Globus pallidus (tissue), 1 donor: ENCODE measurements at regions not wholly inside any gene's neighbourhood (a gene's known extent, or its start where the extent isn't known, plus 50 kb on each side); places are given as distances from the start of the nearest gene placed in this dataset.

Experiments used
- DNase-seq: peaks from one replicate; pipeline ENCODE4 v3.0.0-alpha.2; 2015; ENCODE audit warnings: low spot score

DNA sequence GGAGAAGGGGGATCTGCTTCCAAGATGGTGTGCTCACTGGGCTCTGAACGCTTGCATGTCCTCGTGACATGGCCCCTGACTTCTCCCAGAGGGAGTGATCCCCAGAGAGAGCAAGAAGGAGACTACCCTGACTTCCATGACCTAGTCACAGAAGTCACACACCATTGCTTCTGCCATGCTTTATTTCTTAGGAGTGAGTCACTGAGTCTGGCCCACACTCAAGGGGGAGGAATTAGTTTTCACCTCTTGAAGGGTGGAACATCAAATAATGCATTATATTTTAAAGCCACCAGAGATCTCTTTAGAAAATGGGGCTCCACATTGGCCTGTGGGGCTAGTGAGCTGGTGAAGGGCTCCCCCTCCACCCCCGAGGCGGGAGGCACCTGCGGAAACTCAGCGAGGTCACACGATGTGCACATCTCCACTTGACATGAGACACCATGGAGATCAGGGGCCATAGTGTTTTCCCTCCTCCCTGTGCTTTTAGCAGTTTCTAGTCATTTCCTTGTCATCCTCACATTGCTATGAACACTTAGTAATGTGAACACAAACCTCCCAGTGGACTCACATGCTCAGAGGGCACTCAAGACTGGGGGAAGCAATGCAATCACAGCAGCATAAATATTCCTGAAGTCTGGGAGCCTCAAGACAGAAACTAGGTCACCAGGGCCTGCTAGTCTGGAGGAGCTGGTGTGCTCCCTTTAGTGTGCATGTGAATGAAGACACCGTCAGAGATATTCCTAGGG, 87.4 kb upstream of the FZD10 start:
- DNase-seq: no peak

GRCh38 chr12:130075497-130076076, 86.7 kb upstream of the FZD10 start:
- DNase-seq: no peak

DNA sequence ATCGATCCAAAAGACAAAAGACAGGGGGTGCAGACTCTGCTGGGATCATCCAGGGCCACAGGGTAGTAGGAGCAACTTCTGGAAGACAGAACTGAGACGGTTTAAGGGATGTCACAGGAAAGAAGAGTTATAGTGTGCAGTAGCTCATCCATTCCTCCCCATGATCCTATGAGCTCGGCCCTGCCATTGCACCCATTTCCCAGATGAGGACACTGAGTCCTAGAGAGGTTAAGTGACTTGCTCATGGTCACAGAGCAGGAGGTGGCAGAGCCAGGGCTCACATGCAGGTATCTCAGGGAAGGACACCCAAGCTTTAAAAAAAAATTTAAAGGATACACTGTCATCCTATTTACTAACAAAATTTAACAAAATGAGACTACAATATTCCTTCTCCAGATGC, 86.1 kb upstream of the FZD10 start:
- DNase-seq: no peak

- no peak for DNase-seq
These were observed 85.5 kb upstream of the FZD10 start for GRCh38 chr12:130076752-130077151.

DNA sequence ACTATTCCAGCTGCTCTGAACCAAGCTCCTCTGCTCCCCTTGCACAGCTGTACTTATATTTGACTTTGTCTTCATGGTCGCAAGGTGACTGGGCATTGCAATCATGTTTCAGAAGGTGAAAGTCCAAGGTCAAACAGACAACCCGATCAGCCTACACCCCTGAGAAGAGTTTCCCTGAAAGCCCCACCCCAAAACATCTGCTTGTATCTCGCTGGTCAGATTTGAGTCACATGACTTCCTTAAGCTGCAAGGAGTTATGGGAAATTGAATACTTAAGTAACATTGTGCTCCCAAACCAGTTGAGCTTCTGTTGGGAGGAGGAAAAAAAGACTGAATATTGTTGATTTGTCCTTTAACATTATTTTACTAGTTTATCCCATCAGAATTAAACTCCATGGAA, 83.4 kb upstream of the FZD10 start:
- DNase-seq: no peak

- DNase-seq: no peak
These were observed 83.0 kb upstream of the FZD10 start for GRCh38 chr12:130079279-130079678.

- no peak for DNase-seq
These were observed 82.1 kb upstream of the FZD10 start for GRCh38 chr12:130080205-130080604.

- no peak for DNase-seq
These were observed 81.0 kb upstream of the FZD10 start for GRCh38 chr12:130081117-130081805.

- DNase-seq: no peak
These were observed 79.3 kb upstream of the FZD10 start for GRCh38 chr12:130083002-130083401.

DNA sequence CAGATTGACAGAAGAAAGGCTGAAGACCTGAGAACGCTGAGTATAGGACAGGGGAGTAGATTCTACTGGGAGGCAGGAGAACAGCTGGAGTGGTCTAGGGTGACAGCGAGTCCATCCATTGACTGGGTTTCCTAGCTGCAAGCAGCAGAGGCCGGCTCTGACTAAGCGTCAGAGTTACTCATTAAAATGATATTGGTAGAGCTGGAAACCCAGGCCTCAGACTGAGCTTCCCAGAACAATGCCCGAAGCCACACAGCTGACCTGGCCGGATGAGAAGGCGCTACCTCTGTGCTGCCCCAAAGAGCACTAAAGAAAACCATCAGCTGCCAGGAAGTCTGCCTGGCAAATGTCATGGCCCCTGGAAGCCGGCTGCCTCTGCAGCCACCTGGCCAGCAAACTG, 78.5 kb upstream of the FZD10 start:
- DNase-seq: no peak

DNA sequence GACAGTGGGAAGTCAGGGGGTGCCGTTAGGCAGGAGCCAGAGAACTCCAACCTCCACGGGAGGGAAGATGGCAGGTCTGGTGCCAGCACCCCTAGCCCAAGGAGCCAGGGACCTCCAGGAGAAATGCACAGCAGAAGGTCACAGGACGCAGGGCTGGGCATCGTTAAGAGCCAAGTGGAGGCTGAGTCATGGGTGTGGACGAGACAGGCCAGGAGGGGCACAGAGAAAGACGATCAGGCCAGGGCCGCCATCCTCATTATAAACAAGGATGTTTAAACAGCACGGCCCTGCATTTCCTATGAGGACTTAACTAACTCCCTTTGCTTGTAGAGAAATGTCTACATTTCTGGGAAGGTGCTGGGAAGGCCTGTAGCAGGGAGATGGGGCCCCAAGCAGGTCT, 77.9 kb upstream of the FZD10 start:
- DNase-seq: no peak

GRCh38 chr12:130086248-130086647, 76.0 kb upstream of the FZD10 start:
- no peak for DNase-seq

GRCh38 chr12:130086797-130087196, 75.5 kb upstream of the FZD10 start:
- DNase-seq: no peak

DNA sequence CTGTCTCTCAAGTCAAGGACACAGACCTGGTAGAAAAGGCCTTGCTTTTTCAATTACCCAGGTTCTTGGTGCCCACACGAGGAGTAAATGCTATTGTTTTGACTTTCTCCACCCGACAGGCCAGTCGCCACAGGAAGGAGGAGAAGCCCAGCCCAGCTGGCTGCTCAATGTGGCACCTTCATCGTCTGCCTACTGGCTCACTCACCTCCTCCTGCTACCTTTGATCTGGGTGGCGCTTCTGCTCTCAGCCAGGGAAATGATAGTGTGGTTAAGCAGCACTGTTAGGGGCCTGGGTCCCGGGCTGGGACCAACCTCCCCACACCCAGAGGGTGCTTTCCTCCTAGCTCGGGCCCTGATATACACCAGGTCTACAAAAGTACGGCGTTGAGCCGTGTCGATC, 75.0 kb upstream of the FZD10 start:
- DNase-seq: no peak

- no peak for DNase-seq
These were observed 73.8 kb upstream of the FZD10 start for GRCh38 chr12:130088504-130088903.

DNA sequence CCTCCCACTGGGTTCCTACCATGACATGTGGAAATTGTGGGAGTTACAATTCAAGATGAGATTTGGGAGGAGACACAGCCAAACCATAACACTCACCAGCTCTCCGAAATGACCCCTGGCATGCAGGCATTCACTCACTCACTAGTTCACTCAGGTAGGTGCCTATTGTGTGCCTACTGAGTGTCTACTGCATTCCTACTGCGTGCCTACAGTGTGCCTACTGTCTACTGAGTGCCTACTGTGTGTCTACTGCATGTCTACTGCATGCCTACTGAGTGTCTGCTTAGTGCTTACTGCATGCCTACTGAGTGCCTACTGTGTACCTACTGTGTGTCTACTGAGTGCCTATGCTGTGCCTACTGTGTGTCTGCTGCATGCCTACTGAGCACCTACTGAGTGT, 71.7 kb upstream of the FZD10 start:
- DNase-seq: no peak

DNA sequence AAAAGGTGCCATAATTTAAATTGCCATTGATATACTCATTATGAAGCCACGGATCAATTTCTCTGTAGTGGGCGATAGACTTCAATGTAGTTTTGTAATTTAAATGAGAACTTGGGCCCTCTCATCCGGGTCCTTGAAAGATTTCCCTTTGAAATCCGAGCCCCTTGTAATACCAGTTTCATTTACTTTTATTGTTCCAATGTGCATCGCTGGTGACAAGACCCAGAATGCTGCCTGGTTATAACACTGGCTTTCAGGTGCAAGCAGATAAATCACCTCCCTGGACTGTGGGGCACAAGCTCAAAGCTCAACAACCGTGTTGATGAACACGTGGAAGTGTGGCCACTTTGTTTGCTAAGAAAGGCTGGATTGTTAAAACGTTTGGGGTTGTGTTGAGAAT, 68.9 kb upstream of the FZD10 start:
- DNase-seq: no peak

DNA sequence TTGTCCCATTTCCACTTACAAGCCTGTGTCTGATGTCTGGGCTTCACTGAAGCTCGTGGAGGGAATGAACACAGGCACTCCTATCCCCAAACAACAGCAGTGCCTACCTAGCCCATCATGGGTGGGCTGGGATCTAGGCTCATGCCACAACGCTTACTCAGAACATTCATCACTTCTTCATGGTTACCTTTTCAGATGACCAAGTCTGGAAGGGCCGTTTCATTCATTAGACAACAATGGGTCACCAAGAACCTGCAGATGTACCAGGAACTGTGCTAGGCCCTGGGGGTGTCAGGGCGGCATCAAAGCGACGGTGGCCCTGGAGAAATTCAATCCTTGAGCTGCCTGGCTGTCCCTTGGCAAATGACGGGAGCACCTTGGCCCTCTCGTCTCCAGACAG, 64.9 kb upstream of the FZD10 start:
- DNase-seq: no peak

- no peak for DNase-seq
These were observed 64.4 kb upstream of the FZD10 start for GRCh38 chr12:130097798-130098255.

DNA sequence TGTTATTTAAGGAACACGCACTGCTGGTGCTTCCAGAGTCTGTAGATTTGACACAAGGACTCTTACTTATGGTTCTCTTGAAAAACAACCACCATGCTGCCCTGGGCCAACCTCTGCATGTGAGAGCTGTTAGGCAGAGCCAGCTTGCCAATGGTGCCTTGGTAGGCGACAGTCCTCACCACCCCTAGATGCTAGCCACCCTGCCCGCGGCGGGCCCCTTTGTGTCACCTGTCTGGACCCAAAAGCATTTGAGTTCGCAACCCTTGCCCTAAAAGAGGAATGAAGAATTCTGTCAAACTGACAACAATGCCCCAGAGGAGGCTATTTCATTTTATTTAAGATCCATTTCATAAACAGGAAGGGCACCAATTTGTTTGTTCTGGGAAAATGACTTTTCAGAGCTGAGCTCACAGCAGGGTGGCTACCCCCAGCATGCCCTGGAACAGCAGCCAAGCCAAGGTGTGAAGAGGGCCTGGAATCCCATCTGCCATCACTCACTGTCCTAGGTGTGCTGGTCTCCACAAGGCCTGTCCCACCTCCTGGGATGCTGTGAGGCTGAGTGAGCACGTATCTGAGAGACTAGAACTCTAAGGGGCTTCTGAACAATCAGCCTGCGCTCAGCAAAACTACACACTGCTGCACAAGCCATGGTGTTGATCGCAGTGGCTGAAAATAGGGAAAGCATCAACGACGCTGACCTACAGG, 63.8 kb upstream of the FZD10 start:
- DNase-seq: no peak

- no peak for DNase-seq
These were observed 61.5 kb upstream of the FZD10 start for GRCh38 chr12:130100634-130101362.

DNA sequence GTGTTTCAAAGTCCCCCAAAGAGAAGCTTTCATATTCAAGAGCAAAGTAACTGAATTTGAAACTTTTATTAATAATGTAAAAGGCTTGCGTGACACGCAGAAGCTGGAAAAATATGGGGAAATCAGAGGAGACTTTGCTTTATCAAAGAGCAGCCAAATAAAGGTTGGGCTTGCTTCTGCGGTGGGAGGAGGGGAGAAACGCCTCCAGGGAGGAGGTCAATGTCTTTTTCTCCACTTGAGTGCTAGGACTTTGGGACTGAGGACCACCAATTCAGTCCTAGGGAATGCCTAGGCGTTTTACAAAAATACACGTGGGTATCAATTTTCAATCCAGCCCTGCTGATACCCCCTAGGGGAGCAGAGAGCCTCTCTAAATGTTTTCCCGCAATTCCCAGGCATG, 60.9 kb upstream of the FZD10 start:
- DNase-seq: no peak
